ENCODE measurements at regions not wholly inside any gene's neighbourhood (a gene's known extent, or its start where the extent isn't known, plus 50 kb on each side); places are given as distances from the start of the nearest gene placed in this dataset.
"Not testable (repeated sequence)": the region's sequence is repeated elsewhere in the genome, so short reads cannot be mapped to it uniquely, and the experiment has no call there.

DNA sequence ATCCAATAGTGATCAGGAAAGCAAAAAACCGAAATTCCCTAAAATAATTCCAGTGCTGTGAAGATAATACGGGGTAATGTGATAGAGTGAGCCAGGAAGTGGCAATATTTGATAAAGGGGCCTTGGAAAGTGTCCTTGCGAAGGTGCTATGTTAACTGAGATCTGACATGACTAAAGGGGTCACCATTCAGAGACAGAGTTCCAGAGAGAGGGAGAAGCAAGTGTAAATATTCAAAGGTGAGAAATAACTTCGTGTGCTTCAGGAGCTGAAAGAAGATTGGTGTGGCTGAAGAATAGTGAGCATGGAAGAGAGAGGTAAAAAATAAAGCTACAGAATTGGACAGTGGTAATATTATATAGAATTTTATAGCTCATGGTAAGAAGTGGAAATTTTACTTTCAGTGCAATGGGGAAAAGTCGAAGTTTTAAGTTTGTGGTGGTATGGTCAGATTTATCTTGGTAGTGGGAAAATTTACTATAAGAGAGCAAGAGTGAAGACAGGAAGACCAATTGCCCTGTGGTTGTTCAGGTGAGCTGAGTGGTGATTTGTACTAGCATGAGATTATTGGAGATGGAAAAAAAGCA, 164.5 kb downstream of the JRKL start:
- DNase-seq = no peak
- Histone ChIP-seq H3K27me3 (no peaks in the 10 kb centered on the region), H3K9me3 (no peaks in the 10 kb centered on the region), H3K4me3 (no peak overlapping the region), H3K36me3 (no peaks in the 10 kb centered on the region), H3K27ac (no peak overlapping the region), H3K4me1 (no peaks in the 10 kb centered on the region)
- TF ChIP-seq CTCF (IDR thresholded peaks at IDR 0.05) (no peak), POLR2A (IDR thresholded peaks at IDR 0.05) (no peak)
- WGBS, 2 donors = 66% methylated on average over 5 of the region's 5 CpGs
- intact Hi-C loops (cut with DNase I) = no loop called here

DNA sequence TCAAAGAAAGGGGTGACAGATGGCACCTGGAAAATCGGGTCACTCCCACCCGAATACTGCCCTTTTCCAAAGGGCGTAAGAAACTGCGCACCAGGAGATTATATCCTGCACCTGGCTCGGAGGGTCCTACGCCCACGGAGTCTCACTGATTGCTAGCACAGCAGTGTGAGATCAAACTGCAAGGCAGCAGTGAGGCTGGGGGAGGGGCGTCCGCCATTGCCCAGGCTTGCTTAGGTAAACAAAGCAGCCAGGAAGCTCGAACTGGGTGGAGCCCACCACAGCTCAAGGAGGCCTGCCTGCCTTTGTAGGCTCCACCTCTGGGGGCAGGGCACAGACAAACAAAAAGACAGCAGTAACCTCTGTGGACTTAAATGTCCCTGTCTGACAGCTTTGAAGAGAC, 166.0 kb downstream of the JRKL start:
- 75 to 90% methylated on average over 4 to 5 of the region's 10 CpGs for WGBS, 2 donors
- H3K27me3 ChIP-seq; intact Hi-C loops (cut with DNase I); H3K4me1 ChIP-seq; H3K4me3 ChIP-seq; H3K9me3 ChIP-seq; H3K27ac ChIP-seq; H3K36me3 ChIP-seq; DNase-seq: not testable (repeated sequence)

DNA sequence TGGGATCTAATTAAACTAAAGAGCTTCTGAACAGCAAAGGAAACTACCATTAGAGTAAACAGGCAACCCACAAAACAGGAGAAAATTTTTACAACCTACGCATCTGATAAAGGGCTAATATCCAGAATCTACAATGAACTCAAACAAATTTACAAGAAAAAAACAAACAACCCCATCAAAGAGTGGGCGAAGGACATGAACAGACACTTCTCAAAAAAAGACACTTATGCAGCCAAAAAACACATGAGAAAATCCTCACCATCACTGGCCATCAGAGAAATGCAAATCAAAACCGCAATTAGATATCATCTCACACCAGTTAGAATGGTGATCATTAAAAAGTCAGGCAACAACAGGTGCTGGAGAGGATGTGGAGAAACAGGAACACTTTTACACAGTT, 170.9 kb downstream of the JRKL start:
- H3K4me3 ChIP-seq; H3K4me1 ChIP-seq; H3K9me3 ChIP-seq; H3K27me3 ChIP-seq; H3K27ac ChIP-seq; DNase-seq; H3K36me3 ChIP-seq; intact Hi-C loops (cut with DNase I): not testable (repeated sequence)
- WGBS, 2 donors = 87 to 92% methylated on average over 3 of the region's 3 CpGs

GRCh38 chr11:96567176-96567575, 177.4 kb downstream of the JRKL start:
- no peak overlapping the region for H3K27ac ChIP-seq
- intact Hi-C loops (cut with DNase I) = no loop called here
- WGBS, 2 donors = 41 to 51% methylated on average over 4 of the region's 4 CpGs
- H3K4me1 ChIP-seq = no peaks in the 10 kb centered on the region
- H3K4me3 ChIP-seq = peak overlapping the region in 2 of 4 donors; percentile 9 to 39
- H3K36me3 ChIP-seq = no peaks in the 10 kb centered on the region
- H3K27me3 ChIP-seq = no peaks in the 10 kb centered on the region
- TF ChIP-seq CTCF (IDR thresholded peaks at IDR 0.05) (no peak), POLR2A (IDR thresholded peaks at IDR 0.05) (no peak)
- no peaks in the 10 kb centered on the region for H3K9me3 ChIP-seq
- no peak for DNase-seq

GRCh38 chr11:96567667-96568066, 177.9 kb downstream of the JRKL start:
- intact Hi-C loops (cut with DNase I) = no loop called here
- peak overlapping the region in 1 of 4 donors; percentile 39 for H3K4me3 ChIP-seq
- no peaks in the 10 kb centered on the region for H3K36me3 ChIP-seq
- no peaks in the 10 kb centered on the region for H3K9me3 ChIP-seq
- no peak for DNase-seq
- H3K4me1 ChIP-seq = no peaks in the 10 kb centered on the region
- TF ChIP-seq CTCF (IDR thresholded peaks at IDR 0.05) = no peak
- no peak for TF ChIP-seq POLR2A (IDR thresholded peaks at IDR 0.05)
- no peaks in the 10 kb centered on the region for H3K27me3 ChIP-seq
- WGBS, 2 donors = 35 to 37% methylated on average over 3 of the region's 3 CpGs
- no peak overlapping the region for H3K27ac ChIP-seq

DNA sequence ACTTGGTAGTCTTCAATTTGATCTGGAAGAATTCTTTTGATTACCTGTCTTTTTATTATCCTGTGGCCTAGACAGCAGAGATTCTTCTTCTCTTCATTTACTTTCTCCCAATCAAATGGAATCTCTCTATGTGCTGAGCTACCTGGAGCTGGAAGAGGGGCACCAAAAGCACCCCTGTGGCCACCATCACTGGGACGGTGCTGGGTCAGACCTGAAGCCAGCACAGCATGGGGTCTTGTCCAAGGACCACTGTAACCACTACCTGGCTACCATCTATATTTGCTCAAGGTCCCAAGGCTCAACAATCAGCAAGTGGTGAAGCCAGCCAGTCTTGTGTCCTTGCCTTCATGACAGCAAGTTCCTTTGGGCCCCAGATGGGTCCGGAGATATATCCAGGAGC, 186.6 kb downstream of the JRKL start:
- Histone ChIP-seq H3K27me3 (no peaks in the 10 kb centered on the region), H3K27ac (no peak overlapping the region), H3K36me3 (no peaks in the 10 kb centered on the region), H3K4me3 (no peak overlapping the region), H3K4me1 (no peaks in the 10 kb centered on the region), H3K9me3 (no peaks in the 10 kb centered on the region)
- intact Hi-C loops (cut with DNase I) = no loop called here
- 33 to 88% methylated on average over 1 to 2 of the region's 2 CpGs for WGBS, 2 donors
- TF ChIP-seq POLR2A (IDR thresholded peaks at IDR 0.05) (no peak), CTCF (IDR thresholded peaks at IDR 0.05) (no peak)
- no peak for DNase-seq

Data from esophagus squamous epithelium (tissue), 5 donors.